A673 (cell line): ENCODE measurements at regions not wholly inside any gene's neighbourhood (a gene's known extent, or its start where the extent isn't known, plus 50 kb on each side); places are given as distances from the start of the nearest gene placed in this dataset.

ENCODE experiments used
- CTCF ChIP-seq: fragments of 300-800, 200-600 bp; sonication (generic); conservative IDR thresholded peaks from 2 replicates; pipeline ENCODE4 v1.5.1; 2017; ENCODE audit warnings: low read depth, mild to moderate bottlenecking, antibody characterized with exemption, low read length, moderate library complexity, mixed read lengths
- EZH2 ChIP-seq: fragments of 200-600 bp; sonication (generic); IDR thresholded peaks from 2 replicates; pipeline ENCODE4 v1.6.1; 2017; ENCODE audit warnings: borderline replicate concordance, low read depth, mild to moderate bottlenecking, mixed read lengths, antibody characterized with exemption, low read length; ENCODE audit not compliant: poor library complexity, severe bottlenecking

GRCh38 chr1:182166321-182166720 is 104.8 kb upstream of the ZNF648 start:
- TF ChIP-seq CTCF (no peak), EZH2 (no peak)
